ENCODE measurements at regions not wholly inside any gene's neighbourhood (a gene's known extent, or its start where the extent isn't known, plus 50 kb on each side); places are given as distances from the start of the nearest gene placed in this dataset.
"Not testable (repeated sequence)": the region's sequence is repeated elsewhere in the genome, so short reads cannot be mapped to it uniquely, and the experiment has no call there.

DNA sequence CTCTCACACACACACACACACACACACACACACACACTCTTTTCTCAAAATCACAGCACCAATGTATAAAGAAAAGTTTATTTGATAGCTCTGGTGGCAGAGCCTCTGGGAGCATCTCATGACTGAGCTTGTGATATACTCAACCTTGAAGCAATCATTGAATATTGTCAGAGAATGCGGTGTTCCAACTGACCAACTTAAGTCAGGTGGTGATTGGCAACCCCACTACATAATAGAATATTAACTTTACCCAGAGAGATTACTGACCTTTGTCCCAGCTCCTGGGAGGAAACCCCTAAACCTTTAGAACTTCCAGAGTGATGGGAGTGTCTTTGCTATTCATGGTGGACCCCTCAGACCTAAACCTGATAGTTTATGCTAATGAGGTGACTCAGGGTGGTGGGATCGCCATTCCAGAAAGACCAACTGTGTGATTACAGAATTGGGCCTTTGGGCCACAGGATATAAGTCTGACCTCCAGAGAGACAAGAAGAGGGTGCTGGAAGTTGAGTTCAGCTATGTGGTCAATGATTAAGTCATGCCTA lies 143.1 kb downstream of the OTUD1 start:
- Mint-ChIP-seq H3K27ac (no peak overlapping the region), H3K27me3 (peaks cover 2% of the 10 kb centered on the region), H3K36me3 (ENCODE audit: low read depth) (no peaks in the 10 kb centered on the region), H3K9me3 (no peaks in the 10 kb centered on the region), H3K4me1 (no peaks in the 10 kb centered on the region), H3K4me3 (no peak overlapping the region)
- DNase-seq, result no peak
- ATAC-seq, result no peak

DNA sequence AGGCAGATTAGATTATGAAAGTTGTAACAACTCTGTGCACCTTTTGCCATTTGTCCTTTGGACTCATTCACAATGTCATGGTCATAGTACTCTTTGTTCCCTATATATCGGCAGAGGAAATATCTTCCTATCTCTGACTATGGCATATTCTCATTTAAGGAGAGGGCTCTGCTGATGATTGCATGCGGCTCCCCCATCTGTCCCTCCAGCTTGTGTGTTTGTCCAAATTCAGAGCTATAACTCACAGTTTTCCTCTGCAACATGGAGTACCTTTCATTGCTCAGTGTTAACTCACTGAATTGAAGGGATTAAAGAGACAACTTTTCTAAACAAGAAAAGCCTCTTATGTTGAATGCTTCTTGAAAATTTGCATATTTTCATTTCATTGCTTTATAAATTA lies 145.5 kb downstream of the OTUD1 start:
- no peak overlapping the region for H3K27ac Mint-ChIP-seq
- DNase-seq (no peak), ATAC-seq (no peak)
- no peaks in the 10 kb centered on the region for H3K36me3 Mint-ChIP-seq (ENCODE audit: low read depth)
- H3K9me3 Mint-ChIP-seq, result peaks cover 5% of the 10 kb centered on the region
- no peaks in the 10 kb centered on the region for H3K4me1 Mint-ChIP-seq
- H3K27me3 Mint-ChIP-seq, result no peaks in the 10 kb centered on the region
- no peak overlapping the region for H3K4me3 Mint-ChIP-seq

DNA sequence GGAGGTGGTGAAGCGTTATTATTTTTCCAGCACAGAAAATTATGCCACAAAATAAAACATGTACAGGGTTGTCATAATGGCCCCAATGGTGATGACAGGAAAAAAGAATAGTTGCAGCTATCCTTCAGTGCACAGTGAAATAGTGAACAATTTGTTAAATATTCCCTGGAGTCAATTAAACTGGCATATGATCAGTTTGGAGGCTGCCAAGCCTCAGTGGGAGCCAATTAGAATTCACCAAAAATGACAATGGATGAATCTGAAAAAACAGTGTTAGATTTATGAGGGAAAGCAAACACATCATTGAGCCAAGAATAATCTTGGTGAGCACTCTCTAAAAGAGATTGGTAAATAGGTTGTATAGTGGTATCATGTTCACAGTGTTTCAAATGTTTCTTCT lies 146.3 kb downstream of the OTUD1 start:
- H3K4me3 Mint-ChIP-seq, result no peak overlapping the region
- no peak overlapping the region for H3K27ac Mint-ChIP-seq
- no peaks in the 10 kb centered on the region for H3K36me3 Mint-ChIP-seq (ENCODE audit: low read depth)
- H3K27me3 Mint-ChIP-seq, result no peaks in the 10 kb centered on the region
- DNase-seq (no peak), ATAC-seq (no peak)
- H3K4me1 Mint-ChIP-seq, result no peaks in the 10 kb centered on the region
- H3K9me3 Mint-ChIP-seq, result peaks cover 5% of the 10 kb centered on the region

DNA sequence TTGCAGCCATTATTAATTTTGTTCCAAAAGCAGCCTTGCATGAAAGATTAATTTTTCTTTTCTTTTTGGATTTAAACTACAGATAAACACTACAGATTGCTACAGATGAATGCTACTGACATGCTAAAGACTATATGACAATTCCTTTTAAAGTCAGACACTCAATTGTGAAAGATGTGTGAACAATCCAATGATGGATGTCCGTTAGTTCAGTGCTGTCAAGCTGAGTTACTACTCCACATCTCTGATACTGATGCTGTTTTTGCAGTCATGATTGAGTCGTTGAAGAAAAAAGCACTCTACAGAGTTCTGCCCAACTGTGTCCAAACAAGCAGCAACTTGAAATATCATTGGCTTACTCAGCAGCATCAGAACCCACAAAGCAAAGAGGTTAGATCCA lies 146.8 kb downstream of the OTUD1 start:
- Mint-ChIP-seq H3K27me3 (no peaks in the 10 kb centered on the region), H3K36me3 (ENCODE audit: low read depth) (no peaks in the 10 kb centered on the region), H3K27ac (no peak overlapping the region), H3K4me1 (no peaks in the 10 kb centered on the region), H3K9me3 (peaks cover 5% of the 10 kb centered on the region), H3K4me3 (no peak overlapping the region)
- ATAC-seq (no peak), DNase-seq (no peak)

DNA sequence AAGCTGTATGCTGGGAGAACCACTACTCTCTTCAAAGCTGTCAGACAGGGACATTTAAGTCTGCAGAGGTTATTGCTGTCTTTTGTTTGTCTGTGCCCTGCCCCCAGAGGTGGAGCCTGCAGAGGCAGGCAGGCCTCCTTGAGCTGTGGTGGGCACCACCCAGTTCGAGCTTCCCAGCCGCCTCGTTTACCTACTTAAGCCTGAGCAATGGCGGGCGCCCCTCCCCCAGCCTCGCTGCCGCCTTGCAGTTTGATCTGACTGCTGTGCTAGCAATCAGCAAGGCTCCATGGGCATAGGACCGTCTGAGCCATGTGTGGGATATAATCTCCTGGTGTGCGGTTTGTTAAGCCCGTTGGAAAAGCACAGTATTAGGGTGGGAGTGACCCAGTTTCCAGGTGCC lies 156.4 kb downstream of the OTUD1 start:
- H3K27me3 Mint-ChIP-seq; H3K4me3 Mint-ChIP-seq; DNase-seq; H3K27ac Mint-ChIP-seq; H3K4me1 Mint-ChIP-seq; ATAC-seq; H3K36me3 Mint-ChIP-seq (ENCODE audit: low read depth): not testable (repeated sequence)
- H3K9me3 Mint-ChIP-seq, result peaks cover 33% of the 10 kb centered on the region

DNA sequence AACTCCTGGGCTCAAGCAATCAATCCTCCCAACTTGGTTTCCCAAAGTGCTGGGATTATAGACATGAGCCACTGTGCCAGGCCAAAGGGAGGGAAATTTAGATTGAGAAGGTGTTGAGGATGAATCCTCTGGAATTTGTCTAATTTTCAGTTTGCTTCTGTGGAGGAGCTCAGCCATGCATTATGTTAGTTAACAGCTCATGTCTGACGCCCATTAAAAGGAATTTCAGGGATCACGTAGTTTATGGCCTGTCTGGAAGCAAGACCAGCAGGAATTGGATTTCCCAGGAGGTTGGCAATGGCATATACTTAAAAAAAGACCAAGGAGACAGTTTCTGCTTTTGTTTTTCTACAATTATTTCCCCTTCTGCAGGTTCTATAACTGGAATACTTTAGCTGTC lies 165.7 kb downstream of the OTUD1 start:
- DNase-seq (no peak), ATAC-seq (no peak)
- no peaks in the 10 kb centered on the region for H3K9me3 Mint-ChIP-seq
- no peak overlapping the region for H3K4me3 Mint-ChIP-seq
- no peaks in the 10 kb centered on the region for H3K4me1 Mint-ChIP-seq
- peaks cover 2% of the 10 kb centered on the region for H3K27me3 Mint-ChIP-seq
- H3K36me3 Mint-ChIP-seq (ENCODE audit: low read depth), result no peaks in the 10 kb centered on the region
- H3K27ac Mint-ChIP-seq, result no peak overlapping the region

DNA sequence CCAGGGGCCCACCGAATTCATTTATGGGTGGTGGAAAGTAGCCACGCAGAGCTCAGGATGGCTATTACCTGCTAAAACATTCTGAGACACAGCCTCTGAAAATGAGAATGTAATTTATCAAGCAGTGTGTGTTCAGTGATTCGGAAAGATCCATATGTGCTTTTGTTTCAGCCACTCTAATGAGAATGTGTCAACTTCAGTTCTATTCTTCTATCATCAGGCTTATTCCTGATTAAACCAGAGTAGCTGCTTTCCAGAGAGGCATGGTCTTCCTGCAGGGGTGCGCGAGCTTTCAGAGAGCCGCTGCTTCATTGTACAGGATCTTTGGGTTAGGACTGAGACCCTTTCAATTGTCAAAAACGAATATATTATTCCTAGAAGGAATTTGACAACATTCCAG lies 167.6 kb downstream of the OTUD1 start:
- no peak overlapping the region for H3K4me3 Mint-ChIP-seq
- no peak overlapping the region for H3K27ac Mint-ChIP-seq
- no peaks in the 10 kb centered on the region for H3K9me3 Mint-ChIP-seq
- ATAC-seq (no peak), DNase-seq (no peak)
- peaks cover 2% of the 10 kb centered on the region for H3K27me3 Mint-ChIP-seq
- no peaks in the 10 kb centered on the region for H3K36me3 Mint-ChIP-seq (ENCODE audit: low read depth)
- H3K4me1 Mint-ChIP-seq, result no peaks in the 10 kb centered on the region

DNA sequence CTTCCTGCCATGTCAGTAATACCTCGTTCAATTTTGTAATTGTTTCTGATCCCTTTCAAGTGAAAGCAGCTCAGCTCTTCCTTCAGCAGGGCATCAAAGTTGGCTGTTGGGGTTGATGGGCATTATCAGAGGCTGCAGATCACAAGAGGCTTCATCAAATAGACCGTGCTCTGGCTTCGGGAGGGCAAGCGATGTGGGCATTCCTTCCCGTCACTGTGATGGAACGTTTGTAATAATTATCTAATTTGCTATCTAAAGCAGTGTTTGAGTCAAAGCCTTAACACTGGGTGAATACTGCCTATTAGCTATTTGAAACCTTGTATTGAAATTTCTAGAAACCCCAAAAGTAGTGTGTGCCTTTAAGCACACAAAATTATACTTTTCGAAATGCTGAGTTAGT lies 170.1 kb downstream of the OTUD1 start:
- Mint-ChIP-seq H3K27me3 (peaks cover 2% of the 10 kb centered on the region), H3K4me3 (no peak overlapping the region), H3K27ac (no peak overlapping the region), H3K9me3 (no peaks in the 10 kb centered on the region), H3K4me1 (no peaks in the 10 kb centered on the region), H3K36me3 (ENCODE audit: low read depth) (no peaks in the 10 kb centered on the region)
- ATAC-seq (no peak), DNase-seq (no peak)

DNA sequence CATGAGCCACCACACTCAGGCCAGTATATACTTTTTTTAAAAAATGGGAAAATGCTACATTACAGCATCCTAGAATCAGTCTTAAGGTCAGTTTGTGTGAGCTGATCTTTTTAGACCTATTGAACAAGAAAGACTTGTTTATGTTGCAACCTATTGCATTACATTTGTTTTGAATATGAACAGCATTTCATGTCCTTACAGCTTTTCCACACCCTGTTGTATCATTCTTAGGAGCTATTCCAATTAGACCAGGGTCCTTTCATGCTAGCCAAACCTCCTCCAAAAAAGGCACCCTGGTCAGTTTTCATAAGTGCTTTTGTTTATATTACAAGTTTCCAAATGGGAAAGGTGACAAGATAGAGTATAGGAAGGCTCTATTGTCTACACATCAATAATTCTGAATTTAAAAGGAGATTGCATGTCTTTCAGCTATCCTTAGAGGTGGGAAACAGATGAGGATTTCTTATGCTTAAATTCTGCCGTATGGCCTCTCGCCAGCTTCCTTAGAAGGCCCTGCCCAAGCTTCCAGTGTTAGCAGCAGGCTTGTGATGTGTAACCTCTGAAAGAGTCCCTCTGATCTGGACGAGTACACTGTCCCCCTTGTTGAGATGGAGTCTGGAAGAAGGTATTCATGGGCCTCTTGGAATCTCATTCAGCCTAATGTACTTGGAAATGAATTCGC lies 171.9 kb downstream of the OTUD1 start:
- DNase-seq (no peak), ATAC-seq (no peak)
- peaks cover 2% of the 10 kb centered on the region for H3K27me3 Mint-ChIP-seq
- H3K9me3 Mint-ChIP-seq, result no peaks in the 10 kb centered on the region
- no peaks in the 10 kb centered on the region for H3K4me1 Mint-ChIP-seq
- no peak overlapping the region for H3K27ac Mint-ChIP-seq
- no peaks in the 10 kb centered on the region for H3K36me3 Mint-ChIP-seq (ENCODE audit: low read depth)
- no peak overlapping the region for H3K4me3 Mint-ChIP-seq

DNA sequence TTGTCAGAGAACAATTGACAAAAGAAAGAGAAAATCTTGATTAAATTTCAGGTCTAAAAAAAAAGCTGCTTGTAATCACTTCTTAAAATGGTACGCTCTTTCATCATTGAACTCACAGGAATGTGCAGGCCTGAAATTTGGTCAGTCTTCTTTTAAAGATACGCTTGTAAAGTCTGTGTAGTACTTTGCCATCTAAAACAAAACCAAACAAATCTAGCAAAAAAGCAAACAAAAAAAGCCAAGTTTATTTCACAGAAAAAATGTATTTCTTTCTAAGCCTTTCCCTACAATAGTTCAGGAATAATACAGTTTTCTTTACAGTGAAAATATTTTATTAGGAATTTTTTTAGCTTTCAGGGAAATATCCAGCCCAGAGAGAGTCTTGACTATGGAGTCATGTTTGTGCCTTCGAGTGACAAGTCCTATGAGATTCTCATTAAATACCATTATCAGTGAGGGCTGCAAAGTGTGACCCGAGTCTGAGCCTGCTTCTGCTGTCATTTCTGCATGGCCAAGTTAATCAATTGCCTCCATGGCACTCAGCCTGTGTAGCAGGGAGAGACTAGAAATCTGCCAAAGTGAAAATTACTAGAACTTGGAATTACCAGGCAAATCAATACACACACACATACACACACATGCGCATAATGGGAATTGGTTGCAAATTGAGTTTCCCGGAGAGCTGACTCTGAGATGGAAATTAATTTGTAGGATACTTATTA lies 172.6 kb downstream of the OTUD1 start:
- Mint-ChIP-seq H3K27me3 (peaks cover 2% of the 10 kb centered on the region), H3K27ac (no peak overlapping the region), H3K36me3 (ENCODE audit: low read depth) (no peaks in the 10 kb centered on the region), H3K4me1 (no peaks in the 10 kb centered on the region), H3K9me3 (no peaks in the 10 kb centered on the region), H3K4me3 (no peak overlapping the region)
- ATAC-seq, result no peak
- DNase-seq, result no peak

DNA sequence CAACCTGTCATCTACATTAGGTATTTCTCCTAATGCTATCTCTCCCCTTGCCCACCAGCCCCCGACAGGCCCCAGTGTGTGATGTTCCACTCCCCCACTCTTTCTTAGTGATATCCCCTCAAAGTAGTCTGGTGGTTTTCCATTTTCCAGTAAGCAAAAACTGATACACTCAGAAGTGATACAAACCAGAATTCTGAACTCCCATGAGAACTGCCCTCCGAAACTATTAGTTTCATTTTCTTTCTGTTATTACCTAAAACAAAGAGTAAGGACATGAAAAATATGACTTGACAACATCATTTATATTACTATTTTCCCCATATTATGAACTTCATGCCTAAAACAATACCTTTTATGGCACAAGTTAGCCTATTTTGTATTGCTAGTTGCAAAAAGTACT lies 175.0 kb downstream of the OTUD1 start:
- ATAC-seq (no peak), DNase-seq (no peak)
- Mint-ChIP-seq H3K4me3 (no peak overlapping the region), H3K27me3 (no peaks in the 10 kb centered on the region), H3K36me3 (ENCODE audit: low read depth) (no peaks in the 10 kb centered on the region), H3K4me1 (no peaks in the 10 kb centered on the region), H3K27ac (no peak overlapping the region), H3K9me3 (no peaks in the 10 kb centered on the region)

DNA sequence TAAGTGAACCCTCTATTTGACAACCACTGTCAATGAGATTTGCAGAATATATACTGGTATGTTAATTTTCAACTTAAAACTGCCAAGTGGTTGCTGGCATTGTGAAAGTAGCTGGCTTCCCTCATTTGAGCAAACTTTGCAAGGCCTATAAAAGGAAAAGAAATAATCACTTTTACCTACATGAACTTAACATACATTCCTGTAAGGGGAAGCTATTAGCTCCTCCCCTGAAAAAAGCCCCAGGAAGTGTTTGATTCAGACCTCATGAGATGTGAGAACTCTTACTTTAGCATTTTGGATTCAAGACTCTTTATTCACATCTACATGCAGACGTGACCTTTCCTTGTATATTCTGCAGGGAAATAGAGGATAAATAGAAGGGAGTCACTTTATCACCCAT lies 175.6 kb downstream of the OTUD1 start:
- Mint-ChIP-seq H3K27ac (no peak overlapping the region), H3K4me1 (no peaks in the 10 kb centered on the region), H3K36me3 (ENCODE audit: low read depth) (no peaks in the 10 kb centered on the region), H3K27me3 (no peaks in the 10 kb centered on the region), H3K9me3 (no peaks in the 10 kb centered on the region), H3K4me3 (no peak overlapping the region)
- DNase-seq (no peak), ATAC-seq (no peak)

DNA sequence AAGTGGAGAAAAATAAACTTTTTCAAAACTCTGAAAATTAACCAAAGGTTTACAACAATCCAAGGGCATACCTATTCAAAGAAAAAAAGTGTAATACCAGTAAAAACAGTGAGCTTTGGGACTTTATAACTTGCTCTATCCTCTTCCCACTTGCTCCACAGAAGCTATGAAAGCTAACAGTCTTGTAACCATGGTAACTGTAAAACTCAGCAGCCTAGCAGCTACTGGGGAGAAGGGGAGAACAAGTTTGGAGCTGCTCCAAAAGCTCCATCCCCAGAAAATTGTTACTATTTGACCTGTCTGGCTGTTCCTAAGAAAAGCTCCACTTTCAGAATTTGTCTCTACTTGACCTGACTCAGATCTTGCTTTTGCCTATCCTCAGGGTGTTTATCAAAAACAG lies 191.5 kb downstream of the OTUD1 start:
- Mint-ChIP-seq H3K36me3 (ENCODE audit: low read depth) (no peaks in the 10 kb centered on the region), H3K9me3 (peaks cover 18% of the 10 kb centered on the region)
- DNase-seq, result no peak

DNA sequence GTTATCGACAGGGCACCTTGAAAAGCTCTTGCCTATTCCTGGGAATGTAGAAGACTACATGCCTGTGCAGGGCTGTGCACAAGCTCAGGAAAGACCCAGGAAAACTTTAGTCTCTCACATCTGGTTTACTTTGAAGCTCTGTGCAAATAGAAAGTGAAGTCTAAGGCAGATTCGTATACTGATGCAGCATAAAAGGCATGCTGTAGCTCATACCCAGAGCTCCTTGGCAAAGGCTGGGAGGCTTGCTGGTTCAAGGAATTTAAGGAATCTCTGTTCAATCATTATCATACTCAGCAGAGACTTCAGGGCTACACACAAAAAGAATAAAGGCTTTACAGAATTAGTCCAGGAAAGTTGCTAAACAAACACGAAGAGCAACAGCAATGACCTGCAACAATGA lies 192.0 kb downstream of the OTUD1 start:
- Mint-ChIP-seq H3K4me1 (no peaks in the 10 kb centered on the region), H3K27me3 (no peaks in the 10 kb centered on the region)
- DNase-seq, result no peak

More for the DNA sequence above, 191.5 kb downstream of the OTUD1 start:
- H3K4me1 Mint-ChIP-seq, result no peaks in the 10 kb centered on the region
- ATAC-seq, result no peak
- H3K27me3 Mint-ChIP-seq, result no peaks in the 10 kb centered on the region
- H3K27ac Mint-ChIP-seq, result no peak overlapping the region
- no peak overlapping the region for H3K4me3 Mint-ChIP-seq

DNA sequence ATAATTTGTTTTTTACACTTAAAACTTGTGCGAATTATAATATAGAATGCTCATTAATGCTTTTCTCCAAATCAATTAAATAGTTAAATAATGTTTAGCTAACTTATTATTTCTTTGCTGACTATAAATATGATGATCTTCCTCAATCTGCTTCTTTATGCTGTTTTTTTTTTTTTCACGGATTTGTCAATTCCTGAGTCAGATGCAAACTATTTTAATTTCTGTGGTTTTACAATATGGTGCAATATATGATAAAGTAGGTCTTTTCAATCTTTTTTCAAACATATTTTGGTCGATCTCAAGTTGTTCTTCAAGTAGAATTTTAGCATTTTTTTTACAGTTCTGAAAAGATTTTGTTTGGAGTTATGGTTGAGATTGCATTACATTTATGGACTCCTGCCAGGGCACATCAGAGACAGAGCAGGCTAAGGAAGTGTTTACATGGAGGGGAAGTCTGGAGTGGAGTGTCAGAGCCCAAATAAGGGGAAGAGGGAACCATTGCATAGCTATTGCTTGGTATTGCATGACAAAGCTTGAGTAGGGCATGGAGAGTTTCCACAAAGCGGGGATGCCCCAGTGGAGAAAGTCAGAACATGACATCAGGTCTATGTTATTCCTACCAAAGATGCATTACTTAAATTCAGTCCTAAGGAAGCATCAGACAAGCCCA lies 204.4 kb downstream of the OTUD1 start:
- Mint-ChIP-seq H3K4me3 (no peak overlapping the region), H3K27ac (no peak overlapping the region), H3K9me3 (no peaks in the 10 kb centered on the region), H3K4me1 (no peaks in the 10 kb centered on the region), H3K27me3 (peaks cover 13% of the 10 kb centered on the region), H3K36me3 (ENCODE audit: low read depth) (no peaks in the 10 kb centered on the region)
- DNase-seq, result no peak
- no peak for ATAC-seq

More for the DNA sequence above, 192.0 kb downstream of the OTUD1 start:
- ATAC-seq, result no peak
- Mint-ChIP-seq H3K4me3 (no peak overlapping the region), H3K9me3 (peaks cover 18% of the 10 kb centered on the region), H3K27ac (no peak overlapping the region), H3K36me3 (ENCODE audit: low read depth) (no peaks in the 10 kb centered on the region)
